ENCODE measurements at regions not wholly inside any gene's neighbourhood (a gene's known extent, or its start where the extent isn't known, plus 50 kb on each side); places are given as distances from the start of the nearest gene placed in this dataset.

DNA sequence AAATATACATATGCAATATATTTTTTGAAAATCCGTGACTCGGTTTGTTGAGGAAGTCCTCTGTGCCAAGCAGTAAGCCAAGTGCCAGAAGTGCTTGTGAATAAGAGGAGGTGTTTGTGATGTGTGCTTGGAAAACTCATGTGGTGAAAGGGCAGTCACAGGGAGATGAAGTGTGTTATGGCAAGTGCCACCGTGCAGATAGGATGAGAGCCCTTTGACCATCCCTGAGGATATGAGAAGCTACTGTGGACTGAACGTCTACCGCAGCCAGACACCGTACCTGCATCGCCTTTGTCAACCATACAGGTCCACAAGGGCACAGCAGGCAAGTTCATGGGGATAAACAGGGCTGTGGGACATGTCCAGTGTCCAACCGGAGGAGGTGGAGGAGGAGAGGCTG lies 288.9 kb upstream of the MYT1L start:
- 84 to 90% (median 86%) methylated on average over 5 to 8 of the region's 8 CpGs for WGBS, 4 donors
- Histone ChIP-seq H3K27me3 (no peaks in the 10 kb centered on the region), H3K36me3 (replicated peaks in 1 of 2) (no peaks in the 10 kb centered on the region), H3K27ac (no peak overlapping the region), H3K4me1 (replicated peaks in 1 of 2) (no peaks in the 10 kb centered on the region), H3K4me3 (no peak overlapping the region), H3K9me3 (replicated peaks in 1 of 3) (no peaks in the 10 kb centered on the region)
- intact Hi-C loops (cut with DNase I): no loop called here
- DNase-seq: no peak
- TF ChIP-seq, protein P1, sequence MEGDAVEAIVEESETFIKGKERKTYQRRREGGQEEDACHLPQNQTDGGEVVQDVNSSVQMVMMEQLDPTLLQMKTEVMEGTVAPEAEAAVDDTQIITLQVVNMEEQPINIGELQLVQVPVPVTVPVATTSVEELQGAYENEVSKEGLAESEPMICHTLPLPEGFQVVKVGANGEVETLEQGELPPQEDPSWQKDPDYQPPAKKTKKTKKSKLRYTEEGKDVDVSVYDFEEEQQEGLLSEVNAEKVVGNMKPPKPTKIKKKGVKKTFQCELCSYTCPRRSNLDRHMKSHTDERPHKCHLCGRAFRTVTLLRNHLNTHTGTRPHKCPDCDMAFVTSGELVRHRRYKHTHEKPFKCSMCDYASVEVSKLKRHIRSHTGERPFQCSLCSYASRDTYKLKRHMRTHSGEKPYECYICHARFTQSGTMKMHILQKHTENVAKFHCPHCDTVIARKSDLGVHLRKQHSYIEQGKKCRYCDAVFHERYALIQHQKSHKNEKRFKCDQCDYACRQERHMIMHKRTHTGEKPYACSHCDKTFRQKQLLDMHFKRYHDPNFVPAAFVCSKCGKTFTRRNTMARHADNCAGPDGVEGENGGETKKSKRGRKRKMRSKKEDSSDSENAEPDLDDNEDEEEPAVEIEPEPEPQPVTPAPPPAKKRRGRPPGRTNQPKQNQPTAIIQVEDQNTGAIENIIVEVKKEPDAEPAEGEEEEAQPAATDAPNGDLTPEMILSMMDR (IDR thresholded peaks at IDR 0.05): no peak
- no peak for TF ChIP-seq POLR2A (IDR thresholded peaks at IDR 0.05)

DNA sequence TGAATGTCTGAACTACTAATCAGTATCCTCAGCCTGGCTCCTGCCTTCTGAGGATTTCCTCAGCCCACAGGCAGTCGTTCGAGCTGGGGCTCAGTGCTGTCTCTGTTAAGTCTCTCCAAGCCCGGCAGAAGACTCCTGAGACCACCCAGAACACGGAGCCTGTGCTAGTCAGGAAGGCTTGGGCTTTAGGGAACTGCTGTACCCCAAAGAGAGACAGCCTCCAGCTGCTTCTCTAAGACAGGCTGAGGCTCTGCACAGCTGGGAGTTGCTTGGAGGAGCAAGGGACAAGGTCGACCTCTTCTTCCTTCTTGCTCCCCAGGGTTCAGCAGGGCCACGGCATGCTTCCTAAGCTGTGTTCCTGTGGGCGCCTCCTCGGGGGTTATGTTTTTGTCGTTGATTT lies 283.4 kb upstream of the MYT1L start:
- no peak for TF ChIP-seq POLR2A (IDR thresholded peaks at IDR 0.05)
- TF ChIP-seq, protein P1 (IDR thresholded peaks at IDR 0.05): no peak
- 62 to 72% (median 67%) methylated on average over 5 to 9 of the region's 9 CpGs for WGBS, 4 donors
- no peaks in the 10 kb centered on the region for H3K36me3 ChIP-seq (replicated peaks in 1 of 2)
- DNase-seq: no peak
- intact Hi-C loops (cut with DNase I): no loop called here
- no peaks in the 10 kb centered on the region for H3K9me3 ChIP-seq (replicated peaks in 1 of 3)
- no peak overlapping the region for H3K27ac ChIP-seq
- no peak overlapping the region for H3K4me3 ChIP-seq
- H3K27me3 ChIP-seq: no peaks in the 10 kb centered on the region
- no peaks in the 10 kb centered on the region for H3K4me1 ChIP-seq (replicated peaks in 1 of 2)

DNA sequence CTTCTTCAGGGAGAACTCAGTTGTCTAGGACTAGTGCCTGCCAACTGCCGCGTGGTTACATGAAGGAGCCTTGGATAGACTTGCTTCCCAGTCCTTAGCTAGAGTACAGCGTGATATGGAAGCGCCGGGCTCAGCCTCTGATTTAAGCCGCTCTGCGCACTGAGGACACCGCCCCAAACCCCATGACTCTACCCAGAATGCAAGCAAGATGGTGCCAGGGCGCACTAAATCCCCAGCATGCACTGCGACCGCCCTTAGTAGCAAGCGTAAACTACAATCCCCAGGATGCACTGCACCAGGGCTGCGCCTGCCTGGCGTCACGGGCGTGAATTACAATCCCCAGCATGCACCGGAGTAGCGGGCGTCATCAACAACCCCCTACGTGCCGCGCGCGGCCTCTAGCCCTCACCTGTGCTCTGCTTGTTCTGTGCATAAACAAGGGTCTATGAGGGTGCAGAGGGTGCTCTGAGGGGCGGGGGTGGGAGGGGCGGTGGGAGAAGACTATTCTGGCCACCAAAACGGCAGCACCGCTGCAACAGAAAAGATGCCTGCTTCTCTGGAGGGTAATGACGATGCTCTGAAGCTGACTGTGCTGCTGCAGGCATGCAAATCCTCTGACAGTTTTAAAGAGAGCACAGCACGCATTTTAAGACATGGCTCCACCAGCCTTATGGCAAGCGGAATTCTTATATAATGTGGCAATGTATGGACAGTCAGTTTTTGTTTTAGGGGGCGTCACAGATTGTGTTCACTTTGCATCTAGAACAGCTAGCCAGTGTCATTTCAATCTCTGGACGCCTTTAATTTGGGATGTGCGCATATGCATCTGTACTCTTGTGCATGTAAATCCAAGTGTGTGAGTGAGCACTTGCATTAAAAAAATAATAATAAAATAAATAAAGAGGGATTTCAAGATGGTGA lies 282.5 kb upstream of the MYT1L start:
- no peaks in the 10 kb centered on the region for H3K27me3 ChIP-seq
- H3K27ac ChIP-seq: peak overlapping the region in 2 of 5 donors; percentile 51 to 64
- intact Hi-C loops (cut with DNase I): no loop called here
- H3K9me3 ChIP-seq (replicated peaks in 1 of 3): no peaks in the 10 kb centered on the region
- H3K4me1 ChIP-seq (replicated peaks in 1 of 2): no peaks in the 10 kb centered on the region
- 9 to 16% (median 12%) methylated on average over 28 to 34 of the region's 34 CpGs for WGBS, 4 donors
- H3K36me3 ChIP-seq (replicated peaks in 1 of 2): no peaks in the 10 kb centered on the region
- peak overlapping the region in 2 of 4 donors; percentile 18 to 60 for H3K4me3 ChIP-seq
- TF ChIP-seq, protein P1 (IDR thresholded peaks at IDR 0.05): peak in 1 of 6 experiments; percentile 11
- peak in 1 of 2 donors; percentile 74 for TF ChIP-seq POLR2A (IDR thresholded peaks at IDR 0.05)
- DNase-seq: peak; percentile 94 to 98 (median 95)

DNA sequence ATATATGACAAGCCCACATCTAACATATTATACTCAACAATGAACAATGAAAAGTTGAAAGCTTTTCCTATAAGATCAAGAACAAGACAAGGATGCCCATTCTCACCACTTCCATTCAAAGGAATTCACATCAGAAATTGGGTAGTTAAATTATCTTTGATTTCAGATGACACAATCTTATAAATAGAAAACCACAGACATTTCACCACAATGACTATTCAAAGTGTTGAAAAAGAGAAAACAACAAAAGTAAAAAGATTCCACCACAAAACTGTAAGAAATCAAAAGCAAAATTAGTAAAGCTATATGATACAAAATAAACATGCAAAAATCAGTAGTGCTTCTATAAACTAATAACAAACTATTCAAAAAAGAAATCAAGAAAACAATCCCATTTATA lies 279.7 kb upstream of the MYT1L start:
- H3K36me3 ChIP-seq (replicated peaks in 1 of 2): no peaks in the 10 kb centered on the region
- TF ChIP-seq, protein P1 (IDR thresholded peaks at IDR 0.05): no peak
- TF ChIP-seq POLR2A (IDR thresholded peaks at IDR 0.05): no peak
- H3K27ac ChIP-seq: no peak overlapping the region
- no peak for DNase-seq
- H3K27me3 ChIP-seq: no peaks in the 10 kb centered on the region
- intact Hi-C loops (cut with DNase I): no loop called here
- H3K9me3 ChIP-seq (replicated peaks in 1 of 3): no peaks in the 10 kb centered on the region
- H3K4me3 ChIP-seq: no peak overlapping the region
- H3K4me1 ChIP-seq (replicated peaks in 1 of 2): no peaks in the 10 kb centered on the region
